Upper lobe of right lung (tissue), 1 donor: ENCODE measurements at regions not wholly inside any gene's neighbourhood (a gene's known extent, or its start where the extent isn't known, plus 50 kb on each side); places are given as distances from the start of the nearest gene placed in this dataset.

Experiments
- ATAC-seq: fragments of 200-7000 bp; cut with Tn5 transposase; one replicate; pipeline ENCODE4 v1.9.1; 2020; ENCODE audit warnings: mild to moderate bottlenecking, moderate library complexity
- DNase-seq: peaks from one replicate; pipeline ENCODE4 v3.0.0-alpha.2; 2020
- H3K27ac ChIP-seq: fragments of 200-600 bp; one replicate; pipeline ENCODE4 v1.8.0; 2022
- H3K27me3 ChIP-seq: fragments of 200-600 bp; one replicate; pipeline ENCODE4 v1.8.0; 2022; ENCODE audit warnings: mild to moderate bottlenecking
- H3K36me3 ChIP-seq: fragments of 200-600 bp; one replicate; pipeline ENCODE4 v1.8.0; 2022
- H3K4me1 ChIP-seq: fragments of 200-600 bp; one replicate; pipeline ENCODE4 v1.8.0; 2022
- H3K4me3 ChIP-seq: fragments of 200-600 bp; one replicate; pipeline ENCODE4 v1.8.0; 2022; ENCODE audit warnings: mild to moderate bottlenecking
- H3K9me3 ChIP-seq: fragments of 200-600 bp; one replicate; pipeline ENCODE4 v1.8.0; 2022
- intact Hi-C: fragments of 100-400 bp; cut with DNase I; formaldehyde crosslinking; loops from one replicate; pipeline ENCODE4 v1.11.0; 2022
- TF ChIP-seq, protein P1 (sequence below): fragments of 200-600 bp; IDR thresholded peaks from one replicate; pipeline ENCODE4 v1.8.0; 2022; ENCODE audit warnings: antibody characterized with exemption
- donor health status: DM: no; HTN: yes; CAD: no; lungs with severe emphysema.

DNA sequence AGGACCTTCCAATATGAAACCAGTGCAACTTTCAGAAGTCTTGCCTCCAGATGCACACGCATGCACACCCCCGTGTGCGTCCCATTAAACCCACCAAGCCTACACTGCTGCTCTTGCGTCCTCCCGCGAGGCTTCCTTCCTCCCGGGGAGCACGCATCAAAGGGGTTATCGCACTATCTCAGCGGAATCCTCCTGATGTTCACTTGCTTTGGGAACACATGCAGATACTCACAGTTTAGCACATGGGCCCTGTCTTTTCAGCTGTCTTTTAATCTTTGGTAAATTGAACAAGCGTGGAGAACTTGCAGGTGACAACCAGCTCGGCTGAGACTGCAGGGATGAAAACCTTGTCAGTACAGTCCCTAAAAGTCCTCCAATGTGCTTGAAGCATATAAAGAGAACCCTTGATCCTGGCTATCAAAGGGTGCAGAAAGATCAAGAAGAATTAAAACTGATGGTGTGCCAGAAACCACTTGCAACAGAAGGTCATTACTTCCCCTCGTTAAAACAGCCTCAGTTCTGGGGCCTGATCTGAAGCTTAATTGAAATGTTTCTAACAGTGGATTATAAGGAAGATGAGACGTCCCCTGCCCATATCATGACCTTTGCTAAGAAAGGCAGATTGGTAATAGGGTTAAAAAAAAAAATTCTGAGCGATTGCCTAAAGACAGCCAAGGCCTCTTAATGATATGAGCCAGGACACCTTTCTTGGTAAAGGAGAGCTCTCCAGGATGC, 149.4 kb upstream of the LMO4 start:
- DNase-seq (no peak), ATAC-seq (no peak)
- H3K4me1 ChIP-seq: peaks cover 8% of the 10 kb centered on the region
- intact Hi-C loops: no loop called here
- H3K36me3 ChIP-seq: no peaks in the 10 kb centered on the region
- TF ChIP-seq, protein P1, sequence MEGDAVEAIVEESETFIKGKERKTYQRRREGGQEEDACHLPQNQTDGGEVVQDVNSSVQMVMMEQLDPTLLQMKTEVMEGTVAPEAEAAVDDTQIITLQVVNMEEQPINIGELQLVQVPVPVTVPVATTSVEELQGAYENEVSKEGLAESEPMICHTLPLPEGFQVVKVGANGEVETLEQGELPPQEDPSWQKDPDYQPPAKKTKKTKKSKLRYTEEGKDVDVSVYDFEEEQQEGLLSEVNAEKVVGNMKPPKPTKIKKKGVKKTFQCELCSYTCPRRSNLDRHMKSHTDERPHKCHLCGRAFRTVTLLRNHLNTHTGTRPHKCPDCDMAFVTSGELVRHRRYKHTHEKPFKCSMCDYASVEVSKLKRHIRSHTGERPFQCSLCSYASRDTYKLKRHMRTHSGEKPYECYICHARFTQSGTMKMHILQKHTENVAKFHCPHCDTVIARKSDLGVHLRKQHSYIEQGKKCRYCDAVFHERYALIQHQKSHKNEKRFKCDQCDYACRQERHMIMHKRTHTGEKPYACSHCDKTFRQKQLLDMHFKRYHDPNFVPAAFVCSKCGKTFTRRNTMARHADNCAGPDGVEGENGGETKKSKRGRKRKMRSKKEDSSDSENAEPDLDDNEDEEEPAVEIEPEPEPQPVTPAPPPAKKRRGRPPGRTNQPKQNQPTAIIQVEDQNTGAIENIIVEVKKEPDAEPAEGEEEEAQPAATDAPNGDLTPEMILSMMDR: no peak
- H3K27ac ChIP-seq: no peak overlapping the region
- H3K4me3 ChIP-seq: no peak overlapping the region
- no peaks in the 10 kb centered on the region for H3K9me3 ChIP-seq
- no peaks in the 10 kb centered on the region for H3K27me3 ChIP-seq

DNA sequence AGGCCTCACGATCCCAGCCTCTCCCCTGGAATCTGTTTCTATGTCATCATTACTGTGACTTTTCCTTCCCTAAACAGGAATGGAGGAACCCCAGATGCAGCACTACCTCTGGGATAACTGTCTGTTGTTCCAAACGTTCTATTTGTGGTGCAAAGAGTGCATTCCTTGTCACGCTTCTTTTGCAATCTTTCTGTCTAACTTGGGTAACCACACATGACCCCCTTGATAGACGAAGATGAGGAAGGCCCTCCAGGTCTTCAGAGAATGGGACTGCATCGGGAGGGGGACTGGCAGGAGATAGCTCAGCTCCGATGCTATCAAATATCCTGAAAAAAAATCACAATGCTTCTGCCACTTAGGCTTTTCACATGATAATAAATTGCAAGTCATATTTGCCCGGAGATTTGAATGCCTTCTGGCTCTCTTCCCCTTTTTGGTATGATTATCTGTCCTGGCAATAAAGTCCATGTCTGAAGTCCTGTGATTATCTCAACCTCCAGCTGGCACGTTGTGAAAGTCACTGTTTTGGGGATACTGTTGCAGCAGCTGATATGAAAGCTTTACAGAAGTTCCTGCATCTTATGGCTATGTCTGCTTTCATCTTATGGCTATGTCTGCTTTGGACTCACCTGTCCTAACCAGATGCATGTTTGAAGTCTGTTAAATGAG, 148.7 kb upstream of the LMO4 start:
- no peak for ATAC-seq
- Histone ChIP-seq H3K27me3 (no peaks in the 10 kb centered on the region), H3K4me3 (no peak overlapping the region), H3K27ac (no peak overlapping the region), H3K4me1 (peaks cover 8% of the 10 kb centered on the region), H3K9me3 (no peaks in the 10 kb centered on the region), H3K36me3 (no peaks in the 10 kb centered on the region)
- intact Hi-C loops: no loop called here
- DNase-seq: no peak
- TF ChIP-seq, protein P1: no peak

DNA sequence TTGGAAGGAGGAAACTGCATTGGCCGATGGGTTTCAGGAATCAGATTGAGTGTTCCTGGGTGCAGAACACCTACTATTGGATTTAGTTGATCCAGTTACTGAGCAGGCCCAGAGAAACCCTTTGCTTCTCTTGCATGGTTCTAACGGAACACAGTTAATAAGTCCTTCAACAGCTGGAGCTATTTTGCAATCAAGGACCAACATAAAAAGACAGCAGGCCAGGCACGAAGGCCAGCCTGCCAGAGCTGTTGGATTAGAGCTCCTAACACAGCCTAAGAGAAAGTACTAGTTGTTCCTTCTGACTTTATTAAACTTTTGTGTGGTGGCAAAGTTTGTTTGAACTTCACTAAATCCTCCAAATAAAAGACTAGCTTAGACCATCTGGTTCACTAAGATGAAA, 148.0 kb upstream of the LMO4 start:
- H3K4me3 ChIP-seq: no peak overlapping the region
- no peaks in the 10 kb centered on the region for H3K36me3 ChIP-seq
- peak; percentile 23 for ATAC-seq
- DNase-seq: no peak
- H3K27ac ChIP-seq: no peak overlapping the region
- H3K9me3 ChIP-seq: no peaks in the 10 kb centered on the region
- no peaks in the 10 kb centered on the region for H3K27me3 ChIP-seq
- TF ChIP-seq, protein P1: no peak
- intact Hi-C loops: no loop called here
- H3K4me1 ChIP-seq: peaks cover 8% of the 10 kb centered on the region

DNA sequence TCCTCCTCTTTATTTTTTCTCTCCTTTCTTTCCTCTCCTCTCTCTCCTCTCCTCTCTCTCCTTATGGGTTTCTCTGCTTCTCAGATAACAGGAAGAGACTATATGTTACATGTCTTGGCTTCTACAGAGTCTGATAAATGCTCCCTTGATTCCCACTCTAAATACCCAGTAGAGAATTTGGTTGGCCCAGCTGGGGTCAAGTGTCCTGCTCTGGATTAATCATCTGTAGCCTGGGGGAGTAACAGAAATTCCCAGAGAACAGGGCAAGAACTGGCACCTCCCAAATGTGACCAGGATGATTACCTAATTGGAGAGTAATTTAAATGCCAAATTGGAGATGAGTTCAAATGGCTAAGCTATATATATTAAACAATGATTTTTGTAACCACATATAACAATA, 146.1 kb upstream of the LMO4 start:
- no peak overlapping the region for H3K4me3 ChIP-seq
- DNase-seq (no peak), ATAC-seq (no peak)
- H3K36me3 ChIP-seq: no peaks in the 10 kb centered on the region
- no peaks in the 10 kb centered on the region for H3K27me3 ChIP-seq
- peaks cover 8% of the 10 kb centered on the region for H3K4me1 ChIP-seq
- H3K9me3 ChIP-seq: no peaks in the 10 kb centered on the region
- H3K27ac ChIP-seq: no peak overlapping the region
- TF ChIP-seq, protein P1: no peak
- intact Hi-C loops: no loop called here

DNA sequence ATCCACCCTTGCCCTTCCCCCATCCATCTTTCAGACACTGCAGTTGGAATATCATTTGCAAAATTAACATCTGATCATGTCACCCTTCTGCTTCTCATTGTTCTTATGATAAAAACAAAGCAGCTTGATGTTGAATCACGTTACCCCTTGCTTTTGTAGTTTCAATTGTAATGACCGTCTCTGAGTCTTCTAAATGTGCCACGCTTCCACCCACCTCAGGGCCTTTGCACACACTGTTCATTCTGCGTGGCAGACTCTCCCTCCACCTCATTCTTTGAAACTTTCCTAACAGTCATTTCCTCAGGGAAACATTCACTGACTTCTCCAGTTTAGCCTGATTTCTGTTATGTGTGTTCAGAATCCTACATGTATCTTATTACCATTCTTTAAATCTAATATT, 143.6 kb upstream of the LMO4 start:
- no peaks in the 10 kb centered on the region for H3K9me3 ChIP-seq
- intact Hi-C loops: no loop called here
- no peak overlapping the region for H3K4me3 ChIP-seq
- H3K4me1 ChIP-seq: peaks cover 4% of the 10 kb centered on the region
- H3K36me3 ChIP-seq: no peaks in the 10 kb centered on the region
- no peaks in the 10 kb centered on the region for H3K27me3 ChIP-seq
- DNase-seq: no peak
- TF ChIP-seq, protein P1: no peak
- no peak for ATAC-seq
- H3K27ac ChIP-seq: no peak overlapping the region
